ENCODE measurements at regions not wholly inside any gene's neighbourhood (a gene's known extent, or its start where the extent isn't known, plus 50 kb on each side); places are given as distances from the start of the nearest gene placed in this dataset.
A peak's percentile ranks its signal among the peaks of the same experiment; 100 is the strongest.

GRCh38 chr14:89652352-89652751, 235.3 kb upstream of the FOXN3 start:
- Mint-ChIP-seq H3K27ac (peak overlapping the region; percentile 38), H3K4me1 (peaks cover 18% of the 10 kb centered on the region), H3K4me3 (peak overlapping the region; percentile 66), H3K9me3 (ENCODE audit: insufficient read depth) (peaks cover 3% of the 10 kb centered on the region), H3K27me3 (no peaks in the 10 kb centered on the region)
- H3K4me2 ChIP-seq (replicated peaks; ENCODE audit: low read depth, low read length, poor library complexity, severe bottlenecking): peak overlapping the region; percentile 52
- DNase-seq (peak; percentile 48), ATAC-seq (ENCODE audit: low read depth) (peak; percentile 78)
- peaks cover 0 to 3% (median 0%) of the 10 kb centered on the region in 3 donors for H3K9me3 ChIP-seq (ENCODE audit: control extremely low read depth in 1 of 3, control insufficient read depth in 2 of 3, insufficient read depth in 1 of 3, low read length in 2 of 3)
- WGBS (ENCODE audit: insufficient coverage): 56% methylated on average over 3 of the region's 4 CpGs
- H2AFZ ChIP-seq (ENCODE audit: insufficient read depth, low read depth, low read length, poor library complexity, severe bottlenecking): peak overlapping the region; percentile 19
- intact Hi-C loops (cut with micrococcal nuclease): no loop called here
- ChIA-PET CTCF (interaction anchor here (0.9 kb wide), 1 partner anchor 36 kb away, joined by 3 read pairs; no protein-coding TSS in a partner anchor), POLR2A (no interaction called here)
- TF ChIP-seq EZH2 (IDR thresholded peaks at IDR 0.05; ENCODE audit: borderline replicate concordance, insufficient read depth, low read depth, low read length, poor library complexity, severe bottlenecking): no peak
- no peak for TF ChIP-seq CTCF (IDR thresholded peaks at IDR 0.05)
- no peaks in the 10 kb centered on the region for H3K79me2 ChIP-seq (ENCODE audit: control insufficient read depth, insufficient read depth, low read length)
- H3K27me3 ChIP-seq (replicated peaks in 1 of 4; ENCODE audit: control extremely low read depth in 1 of 4, control insufficient read depth in 3 of 4, insufficient read depth in 4 of 4, low read length in 3 of 4): no peaks in the 10 kb centered on the region
- no peaks in the 10 kb centered on the region for H4K20me1 ChIP-seq (ENCODE audit: control insufficient read depth, insufficient read depth, low read length, poor library complexity, severe bottlenecking)
- peak overlapping the region in 2 of 5 experiments; percentile 21 to 32 for H3K4me3 ChIP-seq (ENCODE audit: control extremely low read depth in 1 of 5, extremely low read depth in 1 of 5, insufficient read depth in 1 of 5, low read depth in 2 of 5, low read length in 4 of 5)
- H3K4me1 ChIP-seq (ENCODE audit: control insufficient read depth in 2 of 2, insufficient read depth in 2 of 2, low read length in 2 of 2): peaks cover 0 to 10% of the 10 kb centered on the region in 2 donors
- H3K9ac ChIP-seq (ENCODE audit: low read length): peak overlapping the region; percentile 23
- no peak overlapping the region for H3K27ac ChIP-seq (ENCODE audit: low read length in 2 of 2)
- no peaks in the 10 kb centered on the region for H3K36me3 ChIP-seq (replicated peaks in 1 of 2; ENCODE audit: control extremely low read depth in 1 of 2, control insufficient read depth in 1 of 2, extremely low read depth in 1 of 2, insufficient read depth in 2 of 2, low read length in 1 of 2)

DNA sequence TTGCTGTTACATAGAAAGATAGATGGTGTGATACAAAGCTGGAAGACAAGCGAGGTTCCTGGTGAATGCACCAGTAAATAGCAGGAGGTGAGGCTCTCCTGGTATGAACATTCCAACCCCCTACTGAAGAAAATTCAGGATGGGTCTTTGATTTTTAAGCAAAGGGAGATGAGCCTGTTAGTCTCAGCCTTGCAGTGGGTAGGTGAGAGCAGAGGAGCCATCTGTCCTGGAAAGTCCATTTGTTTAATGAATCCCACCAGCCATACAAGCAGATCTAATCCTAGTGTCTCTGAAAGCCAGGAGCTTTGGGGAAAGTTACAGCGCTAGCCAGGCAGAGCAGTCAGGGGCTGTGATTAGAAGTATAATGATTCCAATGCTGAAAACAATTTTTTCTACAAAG, 234.8 kb upstream of the FOXN3 start:
- Mint-ChIP-seq H3K27me3 (no peaks in the 10 kb centered on the region), H3K4me1 (peaks cover 18% of the 10 kb centered on the region), H3K9me3 (ENCODE audit: insufficient read depth) (no peaks in the 10 kb centered on the region), H3K4me3 (peak overlapping the region; percentile 66), H3K27ac (no peak overlapping the region)
- intact Hi-C loops (cut with micrococcal nuclease): no loop called here
- TF ChIP-seq CTCF (IDR thresholded peaks at IDR 0.05) (no peak), EZH2 (IDR thresholded peaks at IDR 0.05; ENCODE audit: borderline replicate concordance, insufficient read depth, low read depth, low read length, poor library complexity, severe bottlenecking) (no peak)
- WGBS (ENCODE audit: insufficient coverage): no CpG with 5 or more reads among the region's 2 CpGs
- H3K4me3 ChIP-seq (ENCODE audit: control extremely low read depth in 1 of 5, extremely low read depth in 1 of 5, insufficient read depth in 1 of 5, low read depth in 2 of 5, low read length in 4 of 5): no peak overlapping the region
- no peak overlapping the region for H3K9ac ChIP-seq (ENCODE audit: low read length)
- no peak overlapping the region for H3K27ac ChIP-seq (ENCODE audit: low read length in 2 of 2)
- no peak for DNase-seq
- ChIA-PET POLR2A (no interaction called here), CTCF (interaction anchor here (0.9 to 1.0 kb wide), 2 partner anchors 35 to 367 kb away, joined by 3 read pairs; no protein-coding TSS in a partner anchor)
- no peak overlapping the region for H2AFZ ChIP-seq (ENCODE audit: insufficient read depth, low read depth, low read length, poor library complexity, severe bottlenecking)
- no peaks in the 10 kb centered on the region for H4K20me1 ChIP-seq (ENCODE audit: control insufficient read depth, insufficient read depth, low read length, poor library complexity, severe bottlenecking)
- H3K79me2 ChIP-seq (ENCODE audit: control insufficient read depth, insufficient read depth, low read length): no peaks in the 10 kb centered on the region
- peak overlapping the region; percentile 52 for H3K4me2 ChIP-seq (replicated peaks; ENCODE audit: low read depth, low read length, poor library complexity, severe bottlenecking)
- no peak for ATAC-seq (ENCODE audit: low read depth)
- H3K4me1 ChIP-seq (ENCODE audit: control insufficient read depth in 2 of 2, insufficient read depth in 2 of 2, low read length in 2 of 2): peaks cover 0 to 10% of the 10 kb centered on the region in 2 donors
- no peaks in the 10 kb centered on the region for H3K36me3 ChIP-seq (replicated peaks in 1 of 2; ENCODE audit: control extremely low read depth in 1 of 2, control insufficient read depth in 1 of 2, extremely low read depth in 1 of 2, insufficient read depth in 2 of 2, low read length in 1 of 2)
- H3K27me3 ChIP-seq (replicated peaks in 1 of 4; ENCODE audit: control extremely low read depth in 1 of 4, control insufficient read depth in 3 of 4, insufficient read depth in 4 of 4, low read length in 3 of 4): no peaks in the 10 kb centered on the region
- H3K9me3 ChIP-seq (ENCODE audit: control extremely low read depth in 1 of 3, control insufficient read depth in 2 of 3, insufficient read depth in 1 of 3, low read length in 2 of 3): no peaks in the 10 kb centered on the region

Measured in B cell (primary cell).